ENCODE measurements at regions not wholly inside any gene's neighbourhood (a gene's known extent, or its start where the extent isn't known, plus 50 kb on each side); places are given as distances from the start of the nearest gene placed in this dataset.

- Histone ChIP-seq H3K27me3 (replicated peaks; ENCODE audit: insufficient read depth) (no peaks in the 10 kb centered on the region), H3K36me3 (no peaks in the 10 kb centered on the region), H3K9me3 (no peaks in the 10 kb centered on the region), H3K27ac (no peak overlapping the region), H3K4me1 (replicated peaks) (no peaks in the 10 kb centered on the region), H3K4me3 (no peak overlapping the region)
- no peak for DNase-seq (ENCODE audit: low spot score)
- intact Hi-C loops (cut with DNase I), result no loop called here
- 63% methylated on average over 13 of the region's 13 CpGs for WGBS
- TF ChIP-seq POLR2A (IDR thresholded peaks at IDR 0.05), result no peak
- no peak for TF ChIP-seq POLR2AphosphoS5 (IDR thresholded peaks at IDR 0.05)
- TF ChIP-seq CTCF (IDR thresholded peaks at IDR 0.05), result no peak
These were observed 254.0 kb downstream of the CYP26B1 start for GRCh38 chr2:71893646-71894045.

- DNase-seq (ENCODE audit: low spot score), result no peak
- intact Hi-C loops (cut with DNase I), result no loop called here
- Histone ChIP-seq H3K9me3 (no peaks in the 10 kb centered on the region), H3K4me3 (no peak overlapping the region), H3K36me3 (no peaks in the 10 kb centered on the region), H3K27ac (no peak overlapping the region), H3K4me1 (replicated peaks) (no peaks in the 10 kb centered on the region), H3K27me3 (replicated peaks; ENCODE audit: insufficient read depth) (no peaks in the 10 kb centered on the region)
- 92% methylated on average over 6 of the region's 6 CpGs for WGBS
- TF ChIP-seq POLR2A (IDR thresholded peaks at IDR 0.05) (no peak), CTCF (IDR thresholded peaks at IDR 0.05) (no peak), POLR2AphosphoS5 (IDR thresholded peaks at IDR 0.05) (no peak)
These were observed 254.8 kb downstream of the CYP26B1 start for GRCh38 chr2:71892896-71893295.

- DNase-seq (ENCODE audit: low spot score), result no peak
- intact Hi-C loops (cut with DNase I), result no loop called here
- Histone ChIP-seq H3K9me3 (no peaks in the 10 kb centered on the region), H3K4me1 (replicated peaks) (no peaks in the 10 kb centered on the region), H3K27me3 (replicated peaks; ENCODE audit: insufficient read depth) (no peaks in the 10 kb centered on the region), H3K36me3 (no peaks in the 10 kb centered on the region), H3K27ac (no peak overlapping the region), H3K4me3 (no peak overlapping the region)
- no peak for TF ChIP-seq POLR2AphosphoS5 (IDR thresholded peaks at IDR 0.05)
- no peak for TF ChIP-seq CTCF (IDR thresholded peaks at IDR 0.05)
- 82% methylated on average over 2 of the region's 2 CpGs for WGBS
These were observed 255.3 kb downstream of the CYP26B1 start for GRCh38 chr2:71892423-71892730.

GRCh38 chr2:71891719-71892422 lies 255.8 kb downstream of the CYP26B1 start:
- TF ChIP-seq POLR2A (IDR thresholded peaks at IDR 0.05), result no peak
- 84% methylated on average over 6 of the region's 6 CpGs for WGBS
- intact Hi-C loops (cut with DNase I), result no loop called here
- no peaks in the 10 kb centered on the region for H3K4me1 ChIP-seq (replicated peaks)
- no peaks in the 10 kb centered on the region for H3K9me3 ChIP-seq
- no peaks in the 10 kb centered on the region for H3K36me3 ChIP-seq
- H3K27me3 ChIP-seq (replicated peaks; ENCODE audit: insufficient read depth), result no peaks in the 10 kb centered on the region
- no peak overlapping the region for H3K27ac ChIP-seq
- DNase-seq (ENCODE audit: low spot score), result no peak
- H3K4me3 ChIP-seq, result no peak overlapping the region

- Histone ChIP-seq H3K4me1 (replicated peaks) (no peaks in the 10 kb centered on the region), H3K9me3 (no peaks in the 10 kb centered on the region), H3K27me3 (replicated peaks; ENCODE audit: insufficient read depth) (no peaks in the 10 kb centered on the region), H3K27ac (no peak overlapping the region), H3K36me3 (no peaks in the 10 kb centered on the region), H3K4me3 (no peak overlapping the region)
- 85% methylated on average over 5 of the region's 5 CpGs for WGBS
- intact Hi-C loops (cut with DNase I), result no loop called here
- DNase-seq (ENCODE audit: low spot score), result no peak
- TF ChIP-seq POLR2A (IDR thresholded peaks at IDR 0.05) (no peak), CTCF (IDR thresholded peaks at IDR 0.05) (no peak), POLR2AphosphoS5 (IDR thresholded peaks at IDR 0.05) (no peak)
These were observed 256.5 kb downstream of the CYP26B1 start for GRCh38 chr2:71891155-71891554.

Measured in prostate gland (tissue), 2 donors.